Breast epithelium (tissue), 3 donors: ENCODE measurements at regions not wholly inside any gene's neighbourhood (a gene's known extent, or its start where the extent isn't known, plus 50 kb on each side); places are given as distances from the start of the nearest gene placed in this dataset.

ENCODE experiments used
- CTCF ChIP-seq, 3 donors: fragments of 450-650 bp; IDR thresholded peaks; one replicate each; pipeline ENCODE4 v1.5.1; 2016 to 2017; ENCODE audit warnings: antibody characterized with exemption in 3 of 3, mild to moderate bottlenecking in 3 of 3, moderate library complexity in 3 of 3
- POLR2AphosphoS5 ChIP-seq, 3 donors: sonication (generic); formaldehyde crosslinking; IDR thresholded peaks; one replicate each; pipeline ENCODE4 v1.6.1; 2017; ENCODE audit warnings: antibody characterized with exemption in 3 of 3

- TF ChIP-seq CTCF (IDR thresholded peaks at IDR 0.05) (no peak), POLR2AphosphoS5 (IDR thresholded peaks at IDR 0.05) (no peak)
Measured at GRCh38 chr2:65700720-65701119, 268.3 kb upstream of the SPRED2 start.
